CD14-positive monocyte (primary cell): ENCODE measurements at regions not wholly inside any gene's neighbourhood (a gene's known extent, or its start where the extent isn't known, plus 50 kb on each side); places are given as distances from the start of the nearest gene placed in this dataset.

Experiments used
- DNase-seq, 3 donors: peaks; one replicate each; pipeline ENCODE4 v3.0.0-alpha.2; 2011 to 2022
- H2AFZ ChIP-seq: 2 replicates; pipeline ENCODE4 v1.6.0; 2012; ENCODE audit warnings: mild to moderate bottlenecking, low read depth, low read length, inconsistent platforms; ENCODE audit not compliant: insufficient read depth, poor library complexity, severe bottlenecking
- H3K27ac ChIP-seq, 2 donors: 1 replicate in 1 of 2; 2 replicates in 1 of 2; pipeline ENCODE4 v1.5.1; 2012 to 2013; ENCODE audit warnings: low read length in 2 of 2, control low read depth in 1 of 2, inconsistent platforms in 1 of 2, low read depth in 1 of 2, mild to moderate bottlenecking in 1 of 2
- H3K27me3 ChIP-seq, 2 donors: one replicate each; pipeline versions ENCODE4 v1.6.0 to v1.6.1; 2011 to 2013; ENCODE audit warnings: low read length in 2 of 2; ENCODE audit not compliant: control insufficient read depth in 2 of 2, insufficient read depth in 2 of 2
- H3K36me3 ChIP-seq, 2 donors: replicated peaks in 1 of 2; 1 replicate in 1 of 2; 2 replicates in 1 of 2; pipeline versions ENCODE4 v1.5.1 to v1.6.1; 2012 to 2013; ENCODE audit warnings: low read length in 2 of 2, control low read depth in 1 of 2, inconsistent platforms in 1 of 2, mild to moderate bottlenecking in 1 of 2; ENCODE audit not compliant: insufficient read depth in 2 of 2, control insufficient read depth in 1 of 2
- H3K4me1 ChIP-seq, 2 donors: 1 replicate in 1 of 2; 2 replicates in 1 of 2; pipeline versions ENCODE4 v1.5.1 to v1.6.1; 2012 to 2013; ENCODE audit warnings: low read length in 2 of 2, control low read depth in 1 of 2, inconsistent platforms in 1 of 2, mild to moderate bottlenecking in 1 of 2, moderate library complexity in 1 of 2; ENCODE audit not compliant: insufficient read depth in 2 of 2, control insufficient read depth in 1 of 2
- H3K4me2 ChIP-seq: replicated peaks from 2 replicates; pipeline ENCODE3; 2012; ENCODE audit warnings: low read length, moderate library complexity, mild to moderate bottlenecking; ENCODE audit not compliant: poor library complexity, severe bottlenecking; ENCODE audit errors: extremely low read depth
- H3K4me3 ChIP-seq, 3 experiments: fragments of 200-600 bp in 1 of 3; sonication (generic) in 1 of 3; replicated peaks in 1 of 3; 1 replicate in 2 of 3; 2 replicates in 1 of 3; pipeline ENCODE4 v1.5.1; 2011 to 2013; ENCODE audit warnings: low read length in 3 of 3, mild to moderate bottlenecking in 3 of 3, control low read depth in 2 of 3, low read depth in 2 of 3, inconsistent platforms in 1 of 3, moderate library complexity in 1 of 3
- H3K79me2 ChIP-seq: 2 replicates; pipeline ENCODE4 v1.6.0; 2012; ENCODE audit warnings: mild to moderate bottlenecking, control low read depth, inconsistent platforms, low read length, moderate library complexity; ENCODE audit not compliant: insufficient read depth
- H3K9ac ChIP-seq: 2 replicates; pipeline ENCODE4 v1.6.0; 2017; ENCODE audit warnings: low read length, mild to moderate bottlenecking; ENCODE audit not compliant: insufficient read depth, poor library complexity, severe bottlenecking
- H3K9me3 ChIP-seq, 2 donors: replicated peaks in 1 of 2; 1 replicate in 1 of 2; 2 replicates in 1 of 2; pipeline versions ENCODE4 v1.5.1 to v1.6.1; 2012 to 2013; ENCODE audit warnings: low read length in 2 of 2, control low read depth in 1 of 2; ENCODE audit not compliant: control insufficient read depth in 1 of 2, insufficient read depth in 1 of 2
- H4K20me1 ChIP-seq: 2 replicates; pipeline ENCODE4 v1.6.0; 2012; ENCODE audit warnings: mild to moderate bottlenecking, low read length, control low read depth, moderate library complexity; ENCODE audit not compliant: insufficient read depth
- H3K27ac Mint-ChIP-seq, 7 donors: one replicate each; pipeline ENCODE4 v1.8.0; 2020; ENCODE audit warnings: mild to moderate bottlenecking in 7 of 7, mixed read lengths in 7 of 7, moderate library complexity in 6 of 7, inconsistent platforms in 2 of 7
- H3K27me3 Mint-ChIP-seq, 3 donors: one replicate each; pipeline ENCODE4 v1.8.0; 2021 to 2022; ENCODE audit warnings: low read depth in 3 of 3, mild to moderate bottlenecking in 3 of 3, mixed read lengths in 3 of 3, moderate library complexity in 3 of 3, inconsistent platforms in 1 of 3
- H3K36me3 Mint-ChIP-seq, 2 donors: one replicate each; pipeline ENCODE4 v1.8.0; 2020; ENCODE audit warnings: mixed read lengths in 2 of 2, inconsistent platforms in 1 of 2, mild to moderate bottlenecking in 1 of 2
- H3K4me1 Mint-ChIP-seq: one replicate; pipeline ENCODE4 v1.8.0; 2020; ENCODE audit warnings: mild to moderate bottlenecking, mixed read lengths
- H3K4me3 Mint-ChIP-seq, 2 donors: one replicate each; pipeline ENCODE4 v1.8.0; 2020; ENCODE audit warnings: mild to moderate bottlenecking in 2 of 2, mixed read lengths in 2 of 2, moderate library complexity in 1 of 2
- H3K9me3 Mint-ChIP-seq, 7 donors: one replicate each; pipeline ENCODE4 v1.8.0; 2020 to 2022; ENCODE audit warnings: mixed read lengths in 7 of 7, mild to moderate bottlenecking in 6 of 7, moderate library complexity in 6 of 7, inconsistent platforms in 2 of 7
- CTCF ChIP-seq: fragments of 200-600 bp; IDR thresholded peaks from one replicate; pipeline ENCODE4 v1.8.0; 2022; ENCODE audit warnings: antibody characterized with exemption, mild to moderate bottlenecking
- WGBS: methylation state at CpG from one replicate; pipeline ENCODE4 v1.1.5; 2013; ENCODE audit warnings: missing lambda C conversion rate; ENCODE audit not compliant: insufficient coverage; 5-methylcytosine and 5-hydroxymethylcytosine counted together
- intact Hi-C, 2 donors: fragments of 100-400 bp; cut with micrococcal nuclease; formaldehyde crosslinking; loops; one replicate each; pipeline versions ENCODE4 v1.15.0 to v1.15.1; 2023

GRCh38 chr5:57804505-57804904 is 321.9 kb upstream of the ACTBL2 start:
- intact Hi-C loops: no loop called here
- TF ChIP-seq CTCF: no peak
- DNase-seq: no peak
- Mint-ChIP-seq H3K4me1 (no peaks in the 10 kb centered on the region), H3K4me3 (no peak overlapping the region), H3K27ac (no peak overlapping the region), H3K36me3 (no peaks in the 10 kb centered on the region), H3K9me3 (peaks cover 0 to 3% (median 0%) of the 10 kb centered on the region in 7 donors), H3K27me3 (peaks cover 0 to 3% (median 0%) of the 10 kb centered on the region in 3 donors)
- no CpG with 5 or more reads among the region's 1 CpG for WGBS
- Histone ChIP-seq H3K27me3 (no peaks in the 10 kb centered on the region), H3K36me3 (no peaks in the 10 kb centered on the region), H3K9ac (no peak overlapping the region), H3K9me3 (no peaks in the 10 kb centered on the region), H4K20me1 (no peaks in the 10 kb centered on the region), H3K4me2 (no peak overlapping the region), H3K27ac (no peak overlapping the region), H3K79me2 (no peaks in the 10 kb centered on the region), H3K4me1 (no peaks in the 10 kb centered on the region), H3K4me3 (no peak overlapping the region), H2AFZ (no peak overlapping the region)

- H3K9ac ChIP-seq: no peak overlapping the region
- H3K4me1 ChIP-seq: no peaks in the 10 kb centered on the region
- no peak overlapping the region for H2AFZ ChIP-seq
- intact Hi-C loops: no loop called here
- no peaks in the 10 kb centered on the region for H4K20me1 ChIP-seq
- H3K4me3 Mint-ChIP-seq: no peak overlapping the region
- H3K79me2 ChIP-seq: no peaks in the 10 kb centered on the region
- no peak overlapping the region for H3K27ac Mint-ChIP-seq
- no peaks in the 10 kb centered on the region for H3K36me3 Mint-ChIP-seq
- H3K9me3 ChIP-seq: no peaks in the 10 kb centered on the region
- no peak for TF ChIP-seq CTCF
- 100% methylated on average over 1 of the region's 2 CpGs for WGBS
- no peak overlapping the region for H3K4me3 ChIP-seq
- no peaks in the 10 kb centered on the region for H3K36me3 ChIP-seq
- no peak overlapping the region for H3K4me2 ChIP-seq
- no peaks in the 10 kb centered on the region for H3K27me3 ChIP-seq
- no peak overlapping the region for H3K27ac ChIP-seq
- H3K9me3 Mint-ChIP-seq: peaks cover 0 to 3% (median 0%) of the 10 kb centered on the region in 7 donors
- H3K4me1 Mint-ChIP-seq: no peaks in the 10 kb centered on the region
- no peak for DNase-seq
- H3K27me3 Mint-ChIP-seq: peaks cover 0 to 3% (median 0%) of the 10 kb centered on the region in 3 donors
Measured at GRCh38 chr5:57804007-57804444, 321.4 kb upstream of the ACTBL2 start.
